Dendritic cell treated with granulocyte-macrophage colony-stimulating factor and Interleukin-4, amounts not matched to agents 40 ng/mL and 50 ng/mL, for 4 days (primary cell): ENCODE measurements at regions not wholly inside any gene's neighbourhood (a gene's known extent, or its start where the extent isn't known, plus 50 kb on each side); places are given as distances from the start of the nearest gene placed in this dataset.

ENCODE experiments used
- H3K27ac Mint-ChIP-seq: one replicate; pipeline ENCODE4 v1.8.0; 2022; ENCODE audit warnings: mild to moderate bottlenecking, mixed read lengths
- H3K27me3 Mint-ChIP-seq: one replicate; pipeline ENCODE4 v1.8.0; 2022; ENCODE audit warnings: mild to moderate bottlenecking, mixed read lengths
- H3K36me3 Mint-ChIP-seq: one replicate; pipeline ENCODE4 v1.8.0; 2022; ENCODE audit warnings: low read depth, mixed read lengths
- H3K4me1 Mint-ChIP-seq: one replicate; pipeline ENCODE4 v1.8.0; 2022; ENCODE audit warnings: low read depth, mixed read lengths
- H3K4me3 Mint-ChIP-seq: one replicate; pipeline ENCODE4 v1.8.0; 2022; ENCODE audit warnings: mild to moderate bottlenecking, moderate library complexity, mixed read lengths
- H3K9me3 Mint-ChIP-seq: one replicate; pipeline ENCODE4 v1.8.0; 2022; ENCODE audit warnings: mixed read lengths
- intact Hi-C: fragments of 100-400 bp; cut with micrococcal nuclease; formaldehyde crosslinking; loops from one replicate; pipeline ENCODE4 v1.15.0; 2022

DNA sequence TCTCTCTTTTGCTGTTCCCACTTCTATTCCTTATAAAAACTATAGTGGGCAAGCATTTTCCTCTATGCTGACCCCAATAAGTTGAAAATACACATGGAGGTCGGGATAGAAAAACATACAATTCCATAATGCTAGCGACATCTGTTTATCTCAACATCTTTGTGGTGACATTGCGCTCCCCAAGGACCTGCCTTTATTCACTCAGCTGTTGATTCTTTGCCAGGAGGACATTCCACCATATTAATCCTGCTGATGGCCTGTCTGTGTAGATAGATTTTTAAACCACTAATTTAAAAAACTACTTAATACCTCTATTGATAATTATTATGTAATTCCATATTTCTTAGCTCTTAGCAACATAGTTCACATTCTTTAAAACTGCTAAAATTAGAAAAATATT, 555.3 kb upstream of the MAP3K7 start:
- H3K36me3 Mint-ChIP-seq, result no peaks in the 10 kb centered on the region
- H3K4me3 Mint-ChIP-seq, result no peak overlapping the region
- no peaks in the 10 kb centered on the region for H3K9me3 Mint-ChIP-seq
- intact Hi-C loops, result no loop called here
- H3K27me3 Mint-ChIP-seq, result no peaks in the 10 kb centered on the region
- no peaks in the 10 kb centered on the region for H3K4me1 Mint-ChIP-seq
- no peak overlapping the region for H3K27ac Mint-ChIP-seq

DNA sequence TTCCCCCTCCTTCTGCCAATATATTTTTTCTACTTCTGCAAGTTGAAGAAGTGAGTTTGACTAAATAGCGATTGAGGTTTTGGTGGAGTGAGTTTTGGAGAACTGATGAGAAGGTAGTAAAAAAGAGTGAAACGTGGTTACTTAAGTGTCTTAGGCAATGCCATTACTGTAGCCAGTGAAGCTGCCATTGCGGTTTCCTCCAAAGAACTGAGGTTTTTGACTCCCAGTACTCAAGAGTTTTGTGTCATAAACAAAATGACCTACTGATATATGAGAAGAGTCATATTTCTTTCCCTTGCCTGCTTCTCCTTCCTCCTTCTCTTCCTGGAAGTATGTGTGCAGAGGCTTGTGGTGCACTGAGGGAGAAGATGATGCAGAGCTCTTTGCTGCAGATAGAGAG, 554.5 kb upstream of the MAP3K7 start:
- H3K9me3 Mint-ChIP-seq, result no peaks in the 10 kb centered on the region
- intact Hi-C loops, result no loop called here
- H3K27me3 Mint-ChIP-seq, result no peaks in the 10 kb centered on the region
- H3K4me3 Mint-ChIP-seq, result no peak overlapping the region
- H3K27ac Mint-ChIP-seq, result no peak overlapping the region
- H3K36me3 Mint-ChIP-seq, result no peaks in the 10 kb centered on the region
- H3K4me1 Mint-ChIP-seq, result no peaks in the 10 kb centered on the region

DNA sequence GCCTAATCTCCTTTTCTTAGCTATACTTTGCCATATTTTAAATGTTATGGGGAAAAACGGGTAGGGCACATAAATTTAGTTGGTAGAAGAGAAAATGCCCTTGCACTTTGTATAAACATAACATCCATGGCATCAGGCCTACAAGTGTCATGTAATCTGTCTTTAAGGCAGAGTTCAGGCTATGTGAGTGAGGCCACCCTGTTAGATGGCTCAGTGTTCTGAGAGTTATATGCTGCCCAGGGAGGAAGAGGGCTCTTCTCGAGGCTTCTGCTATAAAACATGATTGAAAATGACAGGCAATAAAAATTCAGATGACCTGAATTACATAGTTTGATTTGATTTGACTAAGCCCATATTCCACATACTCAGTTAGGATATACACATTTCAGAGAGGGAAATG, 553.6 kb upstream of the MAP3K7 start:
- no peaks in the 10 kb centered on the region for H3K9me3 Mint-ChIP-seq
- H3K36me3 Mint-ChIP-seq, result no peaks in the 10 kb centered on the region
- no peaks in the 10 kb centered on the region for H3K27me3 Mint-ChIP-seq
- H3K27ac Mint-ChIP-seq, result no peak overlapping the region
- H3K4me3 Mint-ChIP-seq, result no peak overlapping the region
- no peaks in the 10 kb centered on the region for H3K4me1 Mint-ChIP-seq
- intact Hi-C loops, result no loop called here

DNA sequence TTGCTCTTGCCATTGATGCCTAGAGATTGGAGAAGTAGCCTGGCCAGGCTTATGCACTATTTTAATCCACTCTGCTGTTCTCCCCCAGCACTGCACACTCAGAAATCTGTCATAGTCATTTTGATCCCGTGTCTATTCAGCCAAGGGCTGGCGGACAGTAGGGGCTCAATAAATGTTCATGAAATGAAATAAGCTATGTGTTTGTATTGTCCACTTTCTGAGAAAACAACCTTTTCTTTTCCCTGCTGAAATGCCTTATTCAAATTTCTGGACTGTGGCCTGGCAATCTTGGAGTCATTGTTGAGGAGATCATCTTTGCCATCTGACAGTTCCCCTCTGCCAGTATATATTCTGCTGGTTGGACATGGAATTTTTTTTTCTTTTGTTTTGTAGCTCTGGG, 550.4 kb upstream of the MAP3K7 start:
- H3K36me3 Mint-ChIP-seq, result no peaks in the 10 kb centered on the region
- H3K9me3 Mint-ChIP-seq, result no peaks in the 10 kb centered on the region
- intact Hi-C loops, result no loop called here
- no peak overlapping the region for H3K27ac Mint-ChIP-seq
- H3K27me3 Mint-ChIP-seq, result no peaks in the 10 kb centered on the region
- H3K4me3 Mint-ChIP-seq, result no peak overlapping the region
- no peaks in the 10 kb centered on the region for H3K4me1 Mint-ChIP-seq

DNA sequence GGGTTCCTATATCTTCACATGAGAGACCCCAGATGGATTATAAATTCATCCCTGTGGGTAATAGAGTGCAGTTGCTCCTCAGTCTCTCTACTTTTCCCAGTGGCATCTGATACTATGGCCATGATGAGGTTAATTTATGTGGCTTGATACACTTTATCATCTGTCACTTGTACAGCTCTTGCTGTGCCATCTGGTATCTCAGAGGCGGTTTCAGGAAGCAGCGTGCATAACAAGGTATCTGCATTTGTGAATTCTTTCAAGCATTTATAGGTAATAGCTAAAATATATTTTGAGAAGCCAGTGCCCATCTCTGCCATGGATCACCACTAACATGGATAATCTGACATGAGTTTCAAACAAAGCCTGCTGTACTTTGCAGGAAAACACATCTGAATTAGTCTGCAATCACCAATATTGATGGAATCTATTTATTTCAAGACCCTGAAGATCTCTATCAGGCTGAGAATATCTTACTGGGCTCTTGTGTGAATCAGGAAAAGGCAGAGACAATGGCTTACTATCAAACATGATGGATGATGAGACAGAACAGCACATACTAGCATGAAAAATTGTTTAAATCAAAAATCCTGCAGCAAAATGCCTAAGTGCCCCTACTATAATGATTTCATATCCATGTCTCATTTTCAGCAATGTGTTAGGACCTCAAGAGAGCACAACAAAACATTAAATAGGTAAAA, 548.7 kb upstream of the MAP3K7 start:
- Mint-ChIP-seq H3K4me1 (no peaks in the 10 kb centered on the region), H3K27me3 (no peaks in the 10 kb centered on the region), H3K9me3 (no peaks in the 10 kb centered on the region), H3K4me3 (no peak overlapping the region), H3K36me3 (no peaks in the 10 kb centered on the region), H3K27ac (no peak overlapping the region)
- intact Hi-C loops, result no loop called here

DNA sequence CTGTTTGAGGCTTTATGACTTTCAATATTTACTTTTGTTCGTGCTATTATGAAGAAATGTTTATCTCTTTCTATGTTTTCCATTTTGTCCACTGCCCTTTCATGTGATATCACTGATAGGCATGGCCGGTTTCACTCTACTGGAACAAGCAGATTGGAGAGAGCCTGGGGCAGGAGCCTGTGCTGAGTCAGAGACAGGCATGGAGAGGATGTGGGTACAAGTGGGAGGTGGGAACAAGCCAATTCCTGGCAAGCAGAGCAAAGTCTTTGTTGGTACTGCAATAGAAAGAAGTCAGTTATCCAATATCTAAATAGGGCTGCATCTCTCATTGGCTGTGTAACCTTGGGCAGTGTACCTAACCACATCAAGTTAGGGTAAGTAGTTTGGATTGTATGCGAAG, 545.6 kb upstream of the MAP3K7 start:
- intact Hi-C loops, result no loop called here

DNA sequence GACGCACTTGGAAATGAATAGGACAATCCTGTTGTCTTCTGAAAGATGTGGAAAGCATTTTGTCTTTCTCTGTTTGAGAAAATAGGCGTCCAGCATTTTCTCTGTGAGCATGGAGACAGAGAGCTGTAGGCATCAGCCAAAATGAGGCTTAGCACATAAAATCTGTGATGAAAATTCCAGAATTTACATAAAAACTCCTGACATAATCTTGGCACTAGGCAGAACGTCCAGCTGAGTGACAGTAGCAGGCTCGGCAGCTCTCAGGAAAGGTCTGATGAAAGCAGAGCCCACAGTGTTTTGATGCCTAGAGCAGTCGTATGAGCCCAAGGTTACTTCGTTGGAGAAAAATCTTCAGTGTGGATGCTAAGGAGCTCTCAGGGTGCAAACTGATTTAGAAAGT, 543.3 kb upstream of the MAP3K7 start:
- no peaks in the 10 kb centered on the region for H3K36me3 Mint-ChIP-seq
- no peak overlapping the region for H3K4me3 Mint-ChIP-seq
- no peak overlapping the region for H3K27ac Mint-ChIP-seq
- no peaks in the 10 kb centered on the region for H3K9me3 Mint-ChIP-seq
- intact Hi-C loops, result no loop called here
- no peaks in the 10 kb centered on the region for H3K27me3 Mint-ChIP-seq
- H3K4me1 Mint-ChIP-seq, result no peaks in the 10 kb centered on the region

More for the DNA sequence above, 545.6 kb upstream of the MAP3K7 start:
- H3K9me3 Mint-ChIP-seq, result no peaks in the 10 kb centered on the region
- H3K4me1 Mint-ChIP-seq, result no peaks in the 10 kb centered on the region
- H3K36me3 Mint-ChIP-seq, result no peaks in the 10 kb centered on the region
- no peak overlapping the region for H3K4me3 Mint-ChIP-seq
- no peaks in the 10 kb centered on the region for H3K27me3 Mint-ChIP-seq
- no peak overlapping the region for H3K27ac Mint-ChIP-seq

DNA sequence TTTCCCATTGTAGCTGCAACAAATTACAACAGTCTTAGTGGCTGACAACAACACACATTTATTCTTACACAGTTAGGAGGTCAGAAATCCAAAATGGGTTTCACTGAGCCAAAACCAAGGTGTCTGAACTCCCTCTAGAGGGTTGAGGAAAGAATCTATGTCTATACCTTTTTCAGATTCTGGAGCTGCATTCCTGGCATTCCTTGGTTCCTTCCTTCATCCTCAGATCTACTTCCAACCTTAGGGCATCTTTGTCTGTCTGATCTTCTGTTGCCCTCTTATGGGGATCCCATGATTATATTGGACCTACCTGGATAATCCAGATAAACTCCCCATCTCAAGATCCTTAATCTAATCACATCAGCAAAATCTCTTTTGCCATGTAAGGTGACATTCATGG, 540.9 kb upstream of the MAP3K7 start:
- Mint-ChIP-seq H3K9me3 (no peaks in the 10 kb centered on the region), H3K27ac (no peak overlapping the region), H3K4me3 (no peak overlapping the region), H3K4me1 (no peaks in the 10 kb centered on the region), H3K36me3 (no peaks in the 10 kb centered on the region), H3K27me3 (no peaks in the 10 kb centered on the region)
- intact Hi-C loops, result no loop called here

DNA sequence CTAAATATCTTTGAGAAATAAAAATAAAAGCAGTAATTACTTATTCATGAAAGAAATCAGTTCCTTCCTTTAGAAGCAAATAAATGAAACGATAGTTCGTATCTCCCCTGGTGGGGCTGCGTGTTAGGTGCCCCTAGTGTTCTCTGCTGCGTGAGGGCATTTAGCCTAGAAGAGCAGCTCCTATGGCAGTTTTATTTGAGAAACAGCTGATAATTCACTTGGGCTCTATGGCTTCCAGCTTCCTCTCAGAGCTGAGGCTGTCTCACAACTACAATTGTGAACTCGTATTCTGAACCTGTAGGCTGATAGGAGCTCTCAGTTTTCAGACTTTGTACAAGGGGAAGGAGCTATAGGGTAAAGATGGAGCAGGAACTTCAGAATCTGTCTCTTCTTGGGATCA, 540.0 kb upstream of the MAP3K7 start:
- Mint-ChIP-seq H3K27me3 (no peaks in the 10 kb centered on the region), H3K9me3 (no peaks in the 10 kb centered on the region), H3K36me3 (no peaks in the 10 kb centered on the region), H3K27ac (no peak overlapping the region), H3K4me1 (no peaks in the 10 kb centered on the region), H3K4me3 (no peak overlapping the region)
- intact Hi-C loops, result no loop called here

DNA sequence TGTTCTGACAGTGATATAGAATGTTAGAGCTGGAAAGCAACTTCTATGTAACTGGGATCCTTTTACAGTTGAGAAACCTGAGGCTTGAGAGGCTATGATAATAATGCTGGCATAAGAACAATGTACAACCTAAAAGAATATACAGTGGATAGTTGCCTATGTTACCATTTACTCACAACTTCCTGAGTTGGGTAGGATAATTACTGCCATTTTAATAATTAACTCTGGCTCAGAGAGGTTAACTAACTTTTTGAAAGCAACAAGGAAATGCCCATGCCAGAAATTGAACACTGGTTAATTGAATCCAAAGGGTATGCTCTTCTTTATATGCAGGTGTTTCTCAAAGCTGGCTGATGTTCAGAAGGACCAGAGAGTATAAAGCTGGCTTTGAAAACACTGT, 530.7 kb upstream of the MAP3K7 start:
- H3K4me3 Mint-ChIP-seq, result no peak overlapping the region
- no peaks in the 10 kb centered on the region for H3K36me3 Mint-ChIP-seq
- intact Hi-C loops, result no loop called here
- no peaks in the 10 kb centered on the region for H3K4me1 Mint-ChIP-seq
- no peaks in the 10 kb centered on the region for H3K9me3 Mint-ChIP-seq
- no peaks in the 10 kb centered on the region for H3K27me3 Mint-ChIP-seq
- no peak overlapping the region for H3K27ac Mint-ChIP-seq

DNA sequence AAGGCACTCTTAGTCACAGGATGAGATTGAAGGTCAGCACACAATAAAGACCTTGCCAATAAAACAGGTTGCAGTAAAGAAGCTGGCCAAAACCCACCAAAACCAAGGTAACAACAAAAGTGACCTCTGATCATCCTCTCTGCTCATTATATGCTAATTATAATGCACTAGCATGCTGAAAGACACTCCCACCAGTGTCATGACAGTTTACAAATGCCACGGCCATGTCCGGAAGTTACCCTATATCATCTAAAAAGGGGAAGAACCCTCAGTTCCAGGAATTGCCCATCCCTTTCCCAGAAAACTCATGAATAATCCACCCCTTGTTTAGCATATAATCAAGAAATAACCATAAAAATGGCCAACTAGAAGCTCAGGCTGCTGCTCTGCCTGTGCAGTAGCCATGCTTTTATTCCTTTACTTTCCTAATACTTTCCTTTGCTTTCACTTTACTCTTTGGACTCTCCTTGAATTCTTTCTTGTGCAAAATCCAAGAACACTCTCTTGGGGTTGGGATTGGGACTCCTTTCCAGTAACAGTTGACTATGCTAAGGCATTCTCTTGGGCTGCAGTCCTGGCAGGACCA, 527.3 kb upstream of the MAP3K7 start:
- intact Hi-C loops, result no loop called here
- H3K27me3 Mint-ChIP-seq, result no peaks in the 10 kb centered on the region
- H3K36me3 Mint-ChIP-seq, result no peaks in the 10 kb centered on the region
- H3K4me3 Mint-ChIP-seq, result no peak overlapping the region
- no peak overlapping the region for H3K27ac Mint-ChIP-seq
- no peaks in the 10 kb centered on the region for H3K9me3 Mint-ChIP-seq
- H3K4me1 Mint-ChIP-seq, result no peaks in the 10 kb centered on the region

DNA sequence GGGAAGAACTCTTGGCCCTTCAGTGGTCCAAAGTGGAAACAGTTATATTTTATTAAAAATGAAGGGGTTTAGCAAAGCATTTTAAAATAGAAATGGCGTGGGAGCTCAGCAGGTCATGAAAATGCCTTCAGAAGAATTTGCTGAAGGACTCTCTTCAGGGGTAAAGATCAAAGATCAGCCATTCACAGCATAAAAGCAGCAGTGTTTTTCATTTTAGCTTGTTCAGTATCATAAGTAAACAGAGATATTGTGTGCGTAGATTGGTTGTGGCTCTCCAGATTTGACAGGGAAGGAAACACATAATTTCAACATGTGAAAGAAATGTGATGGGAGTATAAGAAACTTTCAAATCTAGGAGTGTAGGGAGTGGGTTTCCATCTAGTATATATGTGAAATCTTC, 519.2 kb upstream of the MAP3K7 start:
- Mint-ChIP-seq H3K9me3 (no peaks in the 10 kb centered on the region), H3K27me3 (no peaks in the 10 kb centered on the region), H3K36me3 (no peaks in the 10 kb centered on the region), H3K4me3 (no peak overlapping the region), H3K27ac (no peak overlapping the region), H3K4me1 (no peaks in the 10 kb centered on the region)
- intact Hi-C loops, result no loop called here

DNA sequence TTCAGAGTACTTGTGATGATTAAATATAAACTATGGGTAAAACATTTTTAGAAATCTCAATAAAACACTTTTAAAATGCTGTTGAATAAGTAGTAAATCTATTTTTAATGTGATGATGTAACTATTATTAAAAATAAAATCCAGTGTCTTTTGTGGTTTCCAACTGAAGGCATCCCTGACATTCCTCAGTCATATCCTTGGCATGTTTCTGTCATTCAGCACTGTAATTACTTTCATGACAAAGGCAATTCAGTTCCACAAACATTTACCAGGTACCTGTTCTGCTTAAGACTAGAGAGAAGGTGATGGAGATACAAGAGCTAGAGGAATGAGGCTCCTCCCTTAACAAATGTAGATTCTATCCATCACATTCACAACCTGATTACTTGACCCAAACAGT, 518.7 kb upstream of the MAP3K7 start:
- intact Hi-C loops, result no loop called here
- Mint-ChIP-seq H3K4me3 (no peak overlapping the region), H3K27ac (no peak overlapping the region), H3K4me1 (no peaks in the 10 kb centered on the region), H3K9me3 (no peaks in the 10 kb centered on the region), H3K36me3 (no peaks in the 10 kb centered on the region), H3K27me3 (no peaks in the 10 kb centered on the region)

DNA sequence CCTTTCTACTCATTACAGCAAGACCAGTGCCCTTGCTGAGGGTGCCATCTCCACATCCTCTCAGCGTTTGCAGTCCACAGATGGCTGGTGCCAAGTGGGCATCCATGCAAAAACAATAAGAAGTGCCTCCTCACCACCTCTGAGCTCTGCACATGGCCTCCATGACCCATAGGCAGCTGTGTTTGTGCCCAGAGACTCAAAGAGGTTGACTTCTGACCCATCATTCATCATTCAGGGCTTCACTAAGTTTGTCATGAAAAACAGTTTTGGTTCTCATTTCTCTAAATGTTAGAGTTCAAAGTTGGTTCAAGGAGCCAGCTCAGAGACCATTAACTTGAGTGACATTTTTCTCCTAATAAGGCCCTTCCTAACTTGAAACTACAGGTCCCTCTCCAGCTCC, 512.6 kb upstream of the MAP3K7 start:
- no peak overlapping the region for H3K4me3 Mint-ChIP-seq
- intact Hi-C loops, result no loop called here
- H3K4me1 Mint-ChIP-seq, result no peaks in the 10 kb centered on the region
- no peaks in the 10 kb centered on the region for H3K9me3 Mint-ChIP-seq
- H3K27ac Mint-ChIP-seq, result no peak overlapping the region
- no peaks in the 10 kb centered on the region for H3K36me3 Mint-ChIP-seq
- H3K27me3 Mint-ChIP-seq, result no peaks in the 10 kb centered on the region

DNA sequence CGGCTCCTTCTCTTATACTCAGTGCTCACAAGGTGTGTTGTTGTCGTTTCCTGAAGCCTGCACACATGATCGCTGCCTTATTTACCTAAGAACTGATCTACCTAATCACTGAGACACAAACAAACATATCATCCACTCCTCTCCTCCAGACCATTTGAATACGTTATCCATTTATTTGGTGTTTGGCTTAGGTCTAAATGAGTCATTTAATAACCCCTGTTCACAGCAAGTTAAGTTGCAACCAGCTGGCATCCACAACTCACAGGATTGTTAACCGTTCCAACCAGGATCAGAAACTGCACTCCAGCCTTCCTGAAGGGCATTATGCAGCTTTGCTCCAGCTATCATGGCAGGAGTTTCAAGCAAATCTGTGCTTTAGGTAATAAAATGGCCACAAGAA, 511.1 kb upstream of the MAP3K7 start:
- Mint-ChIP-seq H3K4me3 (no peak overlapping the region), H3K4me1 (no peaks in the 10 kb centered on the region), H3K36me3 (no peaks in the 10 kb centered on the region), H3K9me3 (no peaks in the 10 kb centered on the region), H3K27me3 (no peaks in the 10 kb centered on the region), H3K27ac (no peak overlapping the region)
- intact Hi-C loops, result no loop called here
